Activated T-helper 1 cell treated with anti-CD3 and anti-CD28 coated beads, Interleukin-12 subunit alpha, Interleukin-12 subunit beta, Interleukin-2, Interleukin-4 antibody, amounts not matched to agents 30 ng/mL and 10 ng/mL and 1 ng/mL, durations not matched to agents 14 hours and 24 hours and 36 hours (primary cell): ENCODE measurements at regions not wholly inside any gene's neighbourhood (a gene's known extent, or its start where the extent isn't known, plus 50 kb on each side); places are given as distances from the start of the nearest gene placed in this dataset.

Experiments used
- DNase-seq: peaks from one replicate; pipeline ENCODE4 v3.0.0; 2021; ENCODE audit warnings: low spot score
- H3K27ac Mint-ChIP-seq: one replicate; pipeline ENCODE4 v1.8.0; 2021; ENCODE audit warnings: mild to moderate bottlenecking, mixed read lengths
- H3K27me3 Mint-ChIP-seq: one replicate; pipeline ENCODE4 v1.8.0; 2022; ENCODE audit warnings: mild to moderate bottlenecking, moderate library complexity, mixed read lengths; ENCODE audit not compliant: insufficient read depth
- H3K36me3 Mint-ChIP-seq: one replicate; pipeline ENCODE4 v1.8.0; 2021; ENCODE audit warnings: low read depth, mixed read lengths
- H3K4me1 Mint-ChIP-seq: one replicate; pipeline ENCODE4 v1.8.0; 2021; ENCODE audit warnings: low read depth, mixed read lengths
- H3K4me3 Mint-ChIP-seq: one replicate; pipeline ENCODE4 v1.8.0; 2021; ENCODE audit warnings: mild to moderate bottlenecking, moderate library complexity, mixed read lengths
- H3K9me3 Mint-ChIP-seq: one replicate; pipeline ENCODE4 v1.8.0; 2021; ENCODE audit warnings: mixed read lengths
- intact Hi-C: fragments of 100-400 bp; cut with micrococcal nuclease; formaldehyde crosslinking; loops from one replicate; pipeline ENCODE4 v1.15.1; 2024

- intact Hi-C loops, result loop anchor here (1.0 to 2.0 kb wide), 2 partner anchors 121 to 987 kb away; no protein-coding TSS in a partner anchor
- no peaks in the 10 kb centered on the region for H3K4me1 Mint-ChIP-seq
- H3K4me3 Mint-ChIP-seq, result no peak overlapping the region
- H3K27me3 Mint-ChIP-seq, result peaks cover 6% of the 10 kb centered on the region
- H3K27ac Mint-ChIP-seq, result no peak overlapping the region
- DNase-seq, result no peak
- H3K9me3 Mint-ChIP-seq, result no peaks in the 10 kb centered on the region
- no peaks in the 10 kb centered on the region for H3K36me3 Mint-ChIP-seq
Measured at GRCh38 chr13:97855570-97856303, 97.7 kb upstream of the IPO5 start.

- H3K36me3 Mint-ChIP-seq, result no peaks in the 10 kb centered on the region
- H3K27me3 Mint-ChIP-seq, result peaks cover 7% of the 10 kb centered on the region
- no peak overlapping the region for H3K27ac Mint-ChIP-seq
- intact Hi-C loops, result no loop called here
- no peaks in the 10 kb centered on the region for H3K9me3 Mint-ChIP-seq
- no peaks in the 10 kb centered on the region for H3K4me1 Mint-ChIP-seq
- H3K4me3 Mint-ChIP-seq, result no peak overlapping the region
- DNase-seq, result no peak
Measured at GRCh38 chr13:97856304-97856675, 97.2 kb upstream of the IPO5 start.

DNA sequence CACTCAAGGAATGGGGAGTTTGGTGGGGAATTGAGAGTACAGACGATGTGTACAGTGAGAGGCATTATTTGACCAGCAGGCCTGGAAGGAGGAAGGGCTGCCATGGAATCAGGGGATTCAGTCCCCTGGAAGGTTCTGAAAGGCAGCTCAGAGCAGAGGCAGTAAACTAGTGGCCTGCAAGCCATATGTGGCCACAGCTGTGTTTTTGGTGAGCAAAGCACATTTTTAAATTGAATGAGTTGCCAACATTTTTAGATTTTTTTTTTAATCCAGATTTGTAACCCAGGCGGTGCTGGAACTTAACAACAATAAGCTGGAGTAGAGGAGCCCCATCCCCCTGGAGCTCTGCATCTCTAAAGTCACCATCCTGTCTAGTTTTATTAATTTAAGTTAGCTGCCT, 95.3 kb upstream of the IPO5 start:
- peaks cover 7% of the 10 kb centered on the region for H3K27me3 Mint-ChIP-seq
- no peak overlapping the region for H3K27ac Mint-ChIP-seq
- intact Hi-C loops, result no loop called here
- no peaks in the 10 kb centered on the region for H3K36me3 Mint-ChIP-seq
- no peak for DNase-seq
- H3K9me3 Mint-ChIP-seq, result no peaks in the 10 kb centered on the region
- no peak overlapping the region for H3K4me3 Mint-ChIP-seq
- no peaks in the 10 kb centered on the region for H3K4me1 Mint-ChIP-seq

GRCh38 chr13:97866346-97866745, 87.1 kb upstream of the IPO5 start:
- no peak for DNase-seq
- H3K4me1 Mint-ChIP-seq, result no peaks in the 10 kb centered on the region
- no peaks in the 10 kb centered on the region for H3K9me3 Mint-ChIP-seq
- peaks cover 5% of the 10 kb centered on the region for H3K27me3 Mint-ChIP-seq
- no peak overlapping the region for H3K27ac Mint-ChIP-seq
- intact Hi-C loops, result no loop called here
- no peak overlapping the region for H3K4me3 Mint-ChIP-seq
- no peaks in the 10 kb centered on the region for H3K36me3 Mint-ChIP-seq

DNA sequence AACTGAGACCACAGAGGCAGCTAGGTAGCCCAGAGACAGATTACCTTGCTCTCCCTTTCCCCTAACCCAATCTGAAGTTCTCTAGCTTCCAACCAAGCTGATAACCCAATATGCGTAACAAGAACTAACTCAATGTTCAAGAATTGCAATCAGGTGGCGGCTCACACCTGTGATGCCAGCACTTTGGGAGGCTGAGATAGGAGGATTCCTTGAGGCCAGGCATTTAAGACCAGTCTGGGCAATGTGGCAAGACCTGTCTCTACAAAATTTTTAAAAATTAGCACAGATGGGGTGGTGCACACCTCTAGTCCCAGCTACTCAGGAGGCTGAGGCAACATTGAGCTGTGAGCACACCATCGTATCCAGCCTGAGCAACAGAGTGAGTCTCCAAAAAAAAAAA, 86.7 kb upstream of the IPO5 start:
- H3K27me3 Mint-ChIP-seq, result peaks cover 5% of the 10 kb centered on the region
- intact Hi-C loops, result no loop called here
- no peak overlapping the region for H3K4me3 Mint-ChIP-seq
- no peak for DNase-seq
- H3K9me3 Mint-ChIP-seq, result no peaks in the 10 kb centered on the region
- H3K36me3 Mint-ChIP-seq, result no peaks in the 10 kb centered on the region
- H3K4me1 Mint-ChIP-seq, result no peaks in the 10 kb centered on the region
- no peak overlapping the region for H3K27ac Mint-ChIP-seq

DNA sequence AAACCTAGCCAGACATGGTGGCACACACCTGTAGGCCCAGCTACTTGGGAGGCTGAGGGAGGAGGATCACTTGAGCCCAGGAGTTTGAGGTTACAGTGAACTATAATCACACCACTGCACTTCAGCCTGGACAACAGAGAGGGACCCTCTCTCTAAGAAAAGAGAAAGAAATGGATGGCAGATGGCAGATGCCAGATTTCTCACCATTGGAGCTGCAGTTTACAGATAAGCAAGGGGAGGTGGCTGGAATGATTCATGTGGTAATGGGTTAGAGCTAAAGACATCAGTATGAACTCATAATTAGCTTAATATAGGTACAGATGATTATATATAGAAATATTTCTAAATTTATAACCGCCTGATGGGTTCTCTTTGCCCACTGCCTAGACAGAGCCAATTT, 80.1 kb upstream of the IPO5 start:
- peaks cover 3% of the 10 kb centered on the region for H3K27me3 Mint-ChIP-seq
- H3K9me3 Mint-ChIP-seq, result no peaks in the 10 kb centered on the region
- no peak overlapping the region for H3K27ac Mint-ChIP-seq
- H3K36me3 Mint-ChIP-seq, result no peaks in the 10 kb centered on the region
- no peaks in the 10 kb centered on the region for H3K4me1 Mint-ChIP-seq
- H3K4me3 Mint-ChIP-seq, result no peak overlapping the region
- DNase-seq, result no peak
- intact Hi-C loops, result no loop called here

DNA sequence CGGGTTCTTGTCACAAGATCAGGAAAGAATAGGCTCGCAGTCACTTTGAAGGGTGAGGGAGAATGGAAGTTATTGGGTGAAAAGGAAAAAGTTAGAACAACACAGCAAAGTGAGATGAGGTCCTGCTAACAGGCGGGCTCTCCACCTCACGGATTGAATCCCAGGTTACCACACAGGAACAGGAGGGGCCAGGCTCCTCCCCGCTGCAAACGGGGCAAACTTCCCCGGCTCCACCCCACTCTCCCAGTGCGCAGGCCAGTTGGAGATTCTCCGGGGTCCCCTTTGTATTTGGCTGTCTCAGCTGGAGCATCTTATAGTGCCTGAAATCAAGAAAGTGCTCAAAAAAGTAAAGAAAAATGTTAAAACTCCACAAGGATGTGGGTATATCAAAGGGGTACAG, 78.3 kb upstream of the IPO5 start:
- no peaks in the 10 kb centered on the region for H3K4me1 Mint-ChIP-seq
- no peaks in the 10 kb centered on the region for H3K36me3 Mint-ChIP-seq
- H3K4me3 Mint-ChIP-seq, result no peak overlapping the region
- H3K9me3 Mint-ChIP-seq, result no peaks in the 10 kb centered on the region
- intact Hi-C loops, result no loop called here
- H3K27ac Mint-ChIP-seq, result no peak overlapping the region
- peaks cover 3% of the 10 kb centered on the region for H3K27me3 Mint-ChIP-seq
- DNase-seq, result no peak

- no peaks in the 10 kb centered on the region for H3K4me1 Mint-ChIP-seq
- H3K4me3 Mint-ChIP-seq, result no peak overlapping the region
- H3K9me3 Mint-ChIP-seq, result no peaks in the 10 kb centered on the region
- H3K36me3 Mint-ChIP-seq, result no peaks in the 10 kb centered on the region
- intact Hi-C loops, result no loop called here
- H3K27ac Mint-ChIP-seq, result no peak overlapping the region
- no peak for DNase-seq
- H3K27me3 Mint-ChIP-seq, result peaks cover 4% of the 10 kb centered on the region
Measured at GRCh38 chr13:97875911-97876310, 77.6 kb upstream of the IPO5 start.

DNA sequence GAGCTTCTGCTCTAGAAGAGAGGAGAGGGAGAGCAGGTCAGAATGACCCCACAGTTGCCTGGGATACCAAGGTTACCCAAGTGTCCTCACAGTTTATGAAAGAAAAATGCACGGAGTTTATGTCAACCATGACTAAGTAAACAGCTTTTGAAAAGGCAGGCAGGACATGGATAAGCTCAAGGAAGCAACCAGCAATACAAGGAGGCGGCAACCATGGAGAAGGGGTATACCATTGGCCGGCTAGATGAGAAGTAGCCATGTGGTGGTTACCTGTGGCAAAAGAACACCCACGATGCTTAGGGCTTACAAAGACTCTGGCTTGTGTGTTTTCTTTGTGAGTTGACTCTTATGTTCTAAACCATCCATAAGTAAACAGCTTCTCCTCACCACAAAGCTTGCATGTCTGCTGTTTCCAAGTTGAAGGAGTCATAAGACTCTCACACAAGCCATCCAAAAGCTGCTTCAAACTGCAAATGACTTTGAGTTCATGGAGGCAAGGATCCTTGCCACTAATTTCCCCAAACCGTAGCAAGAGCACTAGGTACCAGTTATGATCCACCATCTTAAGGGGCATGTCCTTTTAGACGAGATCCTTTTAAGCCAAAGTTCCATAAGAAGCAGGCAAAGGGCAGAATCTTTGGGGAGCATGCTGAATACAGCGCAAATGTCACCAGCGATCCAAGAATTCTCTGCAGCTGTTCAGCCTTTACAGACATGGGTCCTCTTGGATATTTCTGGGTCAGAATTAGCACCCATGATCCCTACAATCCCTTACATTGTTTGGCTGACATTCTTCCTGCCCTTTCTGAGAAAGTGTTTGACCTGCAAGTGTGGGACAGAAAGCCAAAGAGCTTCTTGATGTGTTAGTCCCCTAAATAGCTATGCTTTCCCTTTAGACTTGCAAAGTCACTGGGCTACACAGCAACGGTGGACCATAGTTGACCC, 74.8 kb upstream of the IPO5 start:
- intact Hi-C loops, result no loop called here

DNA sequence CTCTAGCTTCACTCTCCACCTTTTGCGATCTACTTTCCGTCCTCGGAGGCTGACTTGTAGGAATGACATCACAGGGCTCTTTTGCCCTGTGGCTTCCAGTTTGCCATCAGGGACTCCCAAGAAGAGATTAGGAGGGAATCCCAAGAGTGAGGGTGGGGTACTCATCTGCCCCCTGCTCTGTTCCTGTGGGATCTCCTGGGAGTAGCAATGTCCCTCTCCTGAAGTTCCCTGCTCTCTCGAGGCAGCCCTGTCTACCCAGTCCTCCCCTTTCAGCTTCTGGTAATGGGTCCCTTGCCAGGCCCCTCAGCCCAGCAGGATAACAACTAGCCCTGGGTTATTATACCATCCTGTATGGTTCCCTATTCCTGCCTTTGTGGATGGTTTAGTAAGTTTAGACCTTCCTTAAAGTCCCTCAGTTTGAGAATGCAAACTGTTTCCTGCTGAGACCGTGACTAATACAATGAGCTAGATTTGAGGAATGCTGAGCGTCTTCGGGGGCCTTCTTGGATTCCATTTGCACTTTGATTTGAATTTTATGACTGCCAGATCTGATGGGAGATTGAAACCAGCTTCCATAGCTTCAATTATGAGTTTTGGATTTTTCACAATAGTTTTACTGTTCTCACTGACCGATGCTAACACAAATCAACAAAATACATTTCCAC, 73.7 kb upstream of the IPO5 start:
- Mint-ChIP-seq H3K36me3 (no peaks in the 10 kb centered on the region), H3K27ac (no peak overlapping the region), H3K4me1 (no peaks in the 10 kb centered on the region), H3K9me3 (no peaks in the 10 kb centered on the region), H3K27me3 (peaks cover 2% of the 10 kb centered on the region), H3K4me3 (no peak overlapping the region)
- no peak for DNase-seq
- intact Hi-C loops, result no loop called here

More for the DNA sequence above, 74.8 kb upstream of the IPO5 start:
- no peak for DNase-seq
- Mint-ChIP-seq H3K9me3 (no peaks in the 10 kb centered on the region), H3K4me3 (no peak overlapping the region), H3K27ac (no peak overlapping the region), H3K27me3 (peaks cover 2% of the 10 kb centered on the region), H3K36me3 (no peaks in the 10 kb centered on the region), H3K4me1 (no peaks in the 10 kb centered on the region)

- H3K27ac Mint-ChIP-seq, result no peak overlapping the region
- no peak for DNase-seq
- no peaks in the 10 kb centered on the region for H3K36me3 Mint-ChIP-seq
- H3K4me3 Mint-ChIP-seq, result no peak overlapping the region
- H3K9me3 Mint-ChIP-seq, result no peaks in the 10 kb centered on the region
- H3K4me1 Mint-ChIP-seq, result no peaks in the 10 kb centered on the region
- intact Hi-C loops, result no loop called here
- peaks cover 2% of the 10 kb centered on the region for H3K27me3 Mint-ChIP-seq
Measured at GRCh38 chr13:97880311-97880675, 73.2 kb upstream of the IPO5 start.

DNA sequence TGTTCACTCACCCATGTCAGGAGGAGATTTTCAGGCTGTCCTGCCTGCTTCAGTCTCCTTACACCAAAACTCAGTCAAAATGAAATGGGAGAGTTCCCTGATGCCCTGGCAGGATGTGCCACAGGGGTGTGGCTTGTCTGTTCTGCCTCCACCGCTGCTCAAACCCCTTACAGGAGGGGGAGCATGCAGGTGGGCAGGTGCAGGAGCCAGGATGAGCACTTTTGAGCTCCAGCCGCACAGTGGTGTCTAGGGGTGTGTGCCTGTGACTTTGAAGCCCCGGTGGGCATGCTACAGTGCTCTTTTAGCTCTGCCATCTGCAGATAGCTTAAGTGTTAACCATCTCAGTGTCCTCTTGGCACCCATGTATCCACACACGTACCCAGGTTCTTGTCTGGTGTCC, 71.9 kb upstream of the IPO5 start:
- H3K36me3 Mint-ChIP-seq, result no peaks in the 10 kb centered on the region
- H3K4me3 Mint-ChIP-seq, result no peak overlapping the region
- no peak for DNase-seq
- no peaks in the 10 kb centered on the region for H3K4me1 Mint-ChIP-seq
- H3K27me3 Mint-ChIP-seq, result peaks cover 4% of the 10 kb centered on the region
- H3K27ac Mint-ChIP-seq, result no peak overlapping the region
- intact Hi-C loops, result no loop called here
- no peaks in the 10 kb centered on the region for H3K9me3 Mint-ChIP-seq

DNA sequence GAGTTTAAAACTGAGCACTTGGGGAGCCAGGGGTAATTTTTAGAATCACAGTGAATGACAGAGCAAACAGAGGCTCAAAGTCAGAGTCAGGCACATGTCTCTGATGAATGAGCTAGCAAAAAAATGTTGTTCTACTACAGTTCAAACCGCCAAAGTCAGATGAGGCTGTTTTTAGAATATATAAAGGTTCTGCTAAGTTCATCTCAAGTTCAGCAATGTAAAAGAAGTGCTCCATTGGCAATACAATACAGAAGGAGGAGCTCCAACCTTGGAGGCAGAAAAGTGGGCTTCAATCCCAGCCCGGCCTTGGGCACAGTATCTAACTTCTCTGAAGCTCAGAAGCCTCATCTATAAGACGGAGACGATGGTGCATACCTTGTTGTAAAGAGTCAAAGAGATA, 70.1 kb upstream of the IPO5 start:
- peaks cover 4% of the 10 kb centered on the region for H3K27me3 Mint-ChIP-seq
- no peaks in the 10 kb centered on the region for H3K9me3 Mint-ChIP-seq
- no peak overlapping the region for H3K4me3 Mint-ChIP-seq
- H3K4me1 Mint-ChIP-seq, result no peaks in the 10 kb centered on the region
- no peak for DNase-seq
- H3K36me3 Mint-ChIP-seq, result no peaks in the 10 kb centered on the region
- H3K27ac Mint-ChIP-seq, result no peak overlapping the region
- intact Hi-C loops, result no loop called here
